GM12874 (cell line): ENCODE measurements at regions not wholly inside any gene's neighbourhood (a gene's known extent, or its start where the extent isn't known, plus 50 kb on each side); places are given as distances from the start of the nearest gene placed in this dataset.

Source experiments
- TF ChIP-seq, protein P1 (sequence below): IDR thresholded peaks from 2 replicates; pipeline ENCODE4 v1.5.1; 2011; ENCODE audit warnings: low read depth, mild to moderate bottlenecking, control low read depth, low read length, moderate library complexity; ENCODE audit not compliant: insufficient read depth

DNA sequence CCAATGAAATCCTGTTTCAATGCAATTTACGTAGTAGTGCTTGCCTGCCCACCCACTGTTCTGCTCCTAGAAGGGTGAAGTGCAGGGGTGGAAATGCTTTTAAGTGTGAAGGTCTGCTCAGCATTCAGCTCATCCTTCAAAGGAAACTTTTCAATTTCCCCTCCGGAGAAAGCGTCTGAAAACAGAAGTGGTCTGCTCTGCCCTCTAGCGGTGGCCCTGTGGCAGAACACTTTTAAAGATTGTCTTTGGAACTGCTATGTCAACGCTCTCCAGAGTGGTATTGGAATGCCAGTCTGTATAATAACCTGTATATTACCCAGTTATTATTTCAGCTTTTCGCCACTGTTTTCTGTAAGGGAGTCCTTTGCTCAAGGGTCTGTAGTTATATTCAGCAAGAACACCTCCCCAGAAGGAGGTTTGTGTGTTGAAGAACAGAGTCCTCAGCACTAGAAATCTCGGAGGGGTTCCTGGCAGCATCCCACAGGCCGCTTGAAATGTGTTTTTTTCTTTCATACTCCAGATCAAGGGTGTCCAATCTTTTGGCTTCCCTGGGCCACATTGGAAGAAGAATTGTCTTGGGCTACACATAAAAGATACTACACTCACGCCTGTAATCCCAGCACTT lies 63.1 kb upstream of the KLHL31 start:
- TF ChIP-seq, protein P1, sequence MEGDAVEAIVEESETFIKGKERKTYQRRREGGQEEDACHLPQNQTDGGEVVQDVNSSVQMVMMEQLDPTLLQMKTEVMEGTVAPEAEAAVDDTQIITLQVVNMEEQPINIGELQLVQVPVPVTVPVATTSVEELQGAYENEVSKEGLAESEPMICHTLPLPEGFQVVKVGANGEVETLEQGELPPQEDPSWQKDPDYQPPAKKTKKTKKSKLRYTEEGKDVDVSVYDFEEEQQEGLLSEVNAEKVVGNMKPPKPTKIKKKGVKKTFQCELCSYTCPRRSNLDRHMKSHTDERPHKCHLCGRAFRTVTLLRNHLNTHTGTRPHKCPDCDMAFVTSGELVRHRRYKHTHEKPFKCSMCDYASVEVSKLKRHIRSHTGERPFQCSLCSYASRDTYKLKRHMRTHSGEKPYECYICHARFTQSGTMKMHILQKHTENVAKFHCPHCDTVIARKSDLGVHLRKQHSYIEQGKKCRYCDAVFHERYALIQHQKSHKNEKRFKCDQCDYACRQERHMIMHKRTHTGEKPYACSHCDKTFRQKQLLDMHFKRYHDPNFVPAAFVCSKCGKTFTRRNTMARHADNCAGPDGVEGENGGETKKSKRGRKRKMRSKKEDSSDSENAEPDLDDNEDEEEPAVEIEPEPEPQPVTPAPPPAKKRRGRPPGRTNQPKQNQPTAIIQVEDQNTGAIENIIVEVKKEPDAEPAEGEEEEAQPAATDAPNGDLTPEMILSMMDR: peak; percentile 80

DNA sequence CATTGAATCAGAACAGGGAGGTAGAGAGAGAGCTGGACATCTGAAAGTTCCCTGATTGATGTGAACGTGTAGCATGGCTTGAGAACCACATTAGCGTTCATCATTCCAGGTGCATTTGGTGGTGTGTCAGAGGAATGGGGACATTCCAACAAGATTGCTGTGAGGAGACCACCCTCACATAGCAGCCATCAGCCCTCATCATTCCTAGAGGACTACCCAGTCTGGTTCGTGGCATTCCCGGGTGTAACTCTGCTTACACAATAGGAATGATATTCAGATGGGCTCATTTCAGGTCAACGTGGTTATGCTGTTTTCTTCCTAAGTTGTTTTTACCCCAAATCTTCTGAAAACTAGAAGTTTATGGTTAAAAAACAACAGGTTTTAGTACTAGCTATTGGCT lies 62.2 kb upstream of the KLHL31 start:
- TF ChIP-seq, protein P1: no peak

DNA sequence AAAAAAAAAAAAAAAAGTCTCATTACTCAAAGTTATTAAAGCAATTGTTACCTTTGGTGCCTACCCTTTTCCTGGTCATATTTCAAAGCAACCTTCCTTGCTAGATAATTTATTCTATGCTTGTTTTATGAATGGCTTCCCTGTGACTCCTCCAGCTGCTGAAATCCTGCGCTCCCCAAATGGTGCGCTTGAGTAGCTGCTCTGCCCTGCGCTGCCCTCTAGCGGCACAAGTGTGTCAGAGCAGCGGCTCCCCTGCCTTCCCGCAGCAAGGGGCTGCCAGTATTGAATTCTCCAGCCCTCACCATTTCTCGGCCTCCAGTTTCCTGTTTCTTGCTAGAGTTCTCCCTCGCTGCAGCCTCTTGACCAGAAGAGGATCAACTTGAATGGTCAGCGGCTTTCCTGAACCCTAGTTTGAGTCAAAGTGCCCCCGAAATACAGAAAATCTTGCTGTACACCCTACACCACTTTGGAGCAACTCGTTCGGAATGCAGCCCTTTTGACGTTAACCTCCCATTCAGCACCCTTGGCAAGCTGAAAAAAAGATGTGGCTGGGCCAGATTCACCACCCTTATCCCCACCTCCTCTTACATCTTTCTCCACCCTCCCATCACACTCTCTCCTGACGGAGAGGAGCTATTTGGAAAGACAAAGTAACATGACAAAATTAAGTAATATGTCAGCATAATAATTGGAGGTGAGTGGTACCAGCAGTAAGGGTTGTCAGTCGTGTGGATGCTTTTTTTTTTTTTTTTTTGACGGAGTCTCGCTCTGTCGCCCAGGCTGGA lies 60.4 kb upstream of the KLHL31 start:
- TF ChIP-seq, protein P1: peak; percentile 97

DNA sequence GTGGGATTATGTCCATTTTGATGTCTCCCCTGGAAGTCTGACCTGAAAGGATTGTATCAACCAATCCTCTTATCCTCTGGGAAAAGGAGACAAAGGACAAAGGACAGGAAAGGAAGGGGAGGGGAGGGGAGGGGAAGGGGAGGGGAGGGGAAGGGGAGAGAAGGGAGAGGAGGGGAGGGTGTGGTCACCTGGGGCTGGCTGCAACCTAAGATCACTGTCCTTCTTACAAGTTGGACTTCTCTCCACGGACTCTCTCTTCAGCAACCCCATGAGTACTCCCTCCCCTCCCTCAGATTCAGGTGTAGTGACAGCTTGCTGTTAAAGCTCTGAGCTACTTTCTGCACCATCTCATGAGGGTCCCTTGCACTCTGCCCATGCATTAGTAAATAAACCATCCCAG lies 58.9 kb upstream of the KLHL31 start:
- TF ChIP-seq, protein P1: no peak

DNA sequence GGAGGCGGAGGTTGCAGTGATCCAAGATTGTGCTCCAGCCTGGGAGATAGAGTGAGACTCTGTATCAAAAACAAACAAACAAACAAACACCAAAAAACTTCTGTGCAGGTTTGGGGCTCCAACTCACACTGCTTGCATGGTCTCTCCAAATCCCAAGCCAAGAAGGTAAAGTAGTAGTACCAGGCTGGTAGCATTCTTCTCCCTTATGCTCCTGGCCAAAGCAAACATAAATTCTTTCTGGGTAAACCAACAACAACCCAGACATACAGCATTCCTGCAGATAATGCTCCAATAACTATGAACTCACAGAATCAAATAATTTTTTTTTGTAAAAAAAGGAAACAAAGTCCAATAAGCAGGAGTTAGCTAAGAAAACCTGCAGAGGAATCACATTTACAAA lies 57.8 kb upstream of the KLHL31 start:
- TF ChIP-seq, protein P1: no peak

DNA sequence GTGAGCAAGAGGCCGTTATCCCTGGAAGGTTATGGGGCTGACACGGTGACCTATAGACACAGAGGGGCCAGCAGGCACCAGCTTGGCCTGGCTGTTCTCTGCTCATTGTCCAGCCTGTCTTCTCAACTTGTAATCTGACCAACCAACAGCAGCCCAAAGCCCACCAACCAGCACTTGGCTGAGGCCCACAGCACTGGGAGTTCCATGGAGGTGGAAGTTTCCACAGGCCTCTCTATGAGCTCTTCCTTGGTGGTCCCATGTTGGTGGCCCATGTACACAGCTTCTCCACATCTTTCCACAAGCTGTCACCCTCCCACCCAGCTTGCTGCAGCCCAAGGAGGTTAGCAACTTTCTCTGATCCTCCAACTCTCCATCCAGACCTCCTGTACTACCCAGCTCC lies 56.2 kb upstream of the KLHL31 start:
- TF ChIP-seq, protein P1: no peak

DNA sequence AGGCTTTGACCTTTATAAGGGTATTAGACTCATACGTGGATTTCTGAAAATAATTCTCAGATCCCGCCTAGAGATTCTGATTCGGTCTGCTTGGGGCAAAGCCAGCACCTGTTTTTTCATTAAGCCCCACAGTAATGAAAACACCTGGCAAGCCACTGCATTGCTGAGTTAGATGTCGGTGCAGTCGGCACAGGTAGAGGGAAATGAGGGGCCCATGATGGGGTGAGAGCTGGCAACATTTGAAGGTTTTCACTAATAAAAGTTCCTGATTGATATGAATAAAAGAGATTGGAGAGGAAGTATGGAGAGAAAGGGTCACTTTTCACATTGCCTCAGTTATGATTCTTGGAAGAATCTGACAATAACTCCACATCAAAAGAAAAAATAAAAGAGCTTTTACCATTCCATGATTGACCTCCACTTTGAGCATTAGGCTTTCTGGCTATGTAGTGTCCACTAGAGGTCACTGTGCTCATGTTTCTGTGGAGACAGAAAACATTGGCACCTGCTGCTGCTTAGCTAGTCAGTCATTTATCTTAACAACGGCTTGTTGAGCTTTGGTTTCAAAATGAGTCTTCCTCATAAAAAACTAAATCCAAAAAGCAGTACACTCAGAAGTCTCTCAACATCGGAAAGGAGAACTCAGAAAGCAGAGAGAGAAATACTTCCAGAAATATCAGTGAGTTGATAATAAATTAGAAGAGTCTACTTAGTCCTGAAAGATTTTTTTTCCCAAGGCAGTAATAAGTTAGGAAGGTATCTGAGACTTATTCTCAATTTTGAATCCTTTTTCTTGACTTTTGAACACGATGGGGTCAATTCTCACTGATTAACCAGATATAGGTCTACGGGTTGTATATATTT lies 53.3 kb upstream of the KLHL31 start:
- TF ChIP-seq, protein P1: peak; percentile 72
